Tibial artery (tissue), 4 donors: ENCODE measurements at regions not wholly inside any gene's neighbourhood (a gene's known extent, or its start where the extent isn't known, plus 50 kb on each side); places are given as distances from the start of the nearest gene placed in this dataset.

ENCODE experiments used
- DNase-seq, 2 donors: peaks; one replicate each; pipeline ENCODE4 v3.0.0-alpha.2; 2019
- H3K27ac ChIP-seq, 2 donors: fragments of 200-600 bp; sonication (generic) in 1 of 2; 1 replicate in 1 of 2; 2 replicates in 1 of 2; pipeline ENCODE4 v1.5.1; 2018 to 2019; ENCODE audit warnings: mild to moderate bottlenecking in 1 of 2
- H3K27me3 ChIP-seq, 2 donors: fragments of 200-600 bp; sonication (generic) in 1 of 2; one replicate each; pipeline versions ENCODE4 v1.5.1 to v1.6.0; 2016 to 2019
- H3K36me3 ChIP-seq, 3 donors: fragments of 200-600 bp; sonication (generic) in 2 of 3; one replicate each; pipeline ENCODE4 v1.5.1; 2016 to 2019; ENCODE audit warnings: mild to moderate bottlenecking in 2 of 3
- H3K4me1 ChIP-seq, 4 donors: fragments of 200-600 bp; sonication (generic) in 2 of 4; 1 replicate in 3 of 4; 2 replicates in 1 of 4; pipeline ENCODE4 v1.5.1; 2016 to 2019
- H3K4me3 ChIP-seq, 2 donors: fragments of 200-600 bp; sonication (generic) in 1 of 2; 1 replicate in 1 of 2; 2 replicates in 1 of 2; pipeline ENCODE4 v1.5.1; 2018 to 2019; ENCODE audit warnings: mild to moderate bottlenecking in 2 of 2
- H3K9me3 ChIP-seq, 3 donors: fragments of 200-600 bp; sonication (generic) in 1 of 3; one replicate each; pipeline ENCODE4 v1.5.1; 2016 to 2019
- intact Hi-C: fragments of 100-400 bp; cut with DNase I; formaldehyde crosslinking; loops from one replicate; pipeline ENCODE4 v1.15.0; 2023; ENCODE audit warnings: low total_unique reads
- TF ChIP-seq, protein P1 (sequence below), 2 experiments: fragments of 200-600 bp in 1 of 2; fragments of 450-650 bp in 1 of 2; IDR thresholded peaks; one replicate each; pipeline ENCODE4 v1.5.1; 2017 to 2019; ENCODE audit warnings: antibody characterized with exemption in 2 of 2, mild to moderate bottlenecking in 1 of 2, moderate library complexity in 1 of 2

DNA sequence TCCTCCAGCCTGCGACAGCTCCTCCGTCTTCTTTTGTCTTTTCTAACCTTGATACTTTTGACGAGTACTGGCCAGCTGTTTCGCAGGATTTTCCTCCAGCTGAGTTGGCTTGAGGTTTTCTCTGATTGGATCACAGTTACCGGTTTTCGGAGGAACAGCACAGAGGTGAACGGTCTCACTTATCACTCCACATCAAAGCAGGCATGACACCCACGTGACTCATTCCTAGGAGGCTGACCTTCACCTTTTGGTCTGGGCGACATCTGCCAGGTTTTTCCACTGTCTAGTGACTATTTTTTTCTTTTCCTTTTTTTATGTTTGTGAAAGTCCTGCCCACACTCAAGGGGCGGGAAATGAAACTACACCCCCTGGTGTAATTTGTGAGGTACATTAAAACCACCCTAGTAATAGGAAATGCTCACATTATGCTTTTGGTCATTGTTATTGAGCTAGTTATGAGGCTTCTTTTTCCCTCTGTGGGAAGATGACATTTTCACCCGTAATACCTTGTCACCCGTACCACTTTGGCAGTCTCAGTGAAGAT lies 319.2 kb downstream of the GADD45G start:
- H3K36me3 ChIP-seq = no peaks in the 10 kb centered on the region
- no peaks in the 10 kb centered on the region for H3K9me3 ChIP-seq
- TF ChIP-seq, protein P1, sequence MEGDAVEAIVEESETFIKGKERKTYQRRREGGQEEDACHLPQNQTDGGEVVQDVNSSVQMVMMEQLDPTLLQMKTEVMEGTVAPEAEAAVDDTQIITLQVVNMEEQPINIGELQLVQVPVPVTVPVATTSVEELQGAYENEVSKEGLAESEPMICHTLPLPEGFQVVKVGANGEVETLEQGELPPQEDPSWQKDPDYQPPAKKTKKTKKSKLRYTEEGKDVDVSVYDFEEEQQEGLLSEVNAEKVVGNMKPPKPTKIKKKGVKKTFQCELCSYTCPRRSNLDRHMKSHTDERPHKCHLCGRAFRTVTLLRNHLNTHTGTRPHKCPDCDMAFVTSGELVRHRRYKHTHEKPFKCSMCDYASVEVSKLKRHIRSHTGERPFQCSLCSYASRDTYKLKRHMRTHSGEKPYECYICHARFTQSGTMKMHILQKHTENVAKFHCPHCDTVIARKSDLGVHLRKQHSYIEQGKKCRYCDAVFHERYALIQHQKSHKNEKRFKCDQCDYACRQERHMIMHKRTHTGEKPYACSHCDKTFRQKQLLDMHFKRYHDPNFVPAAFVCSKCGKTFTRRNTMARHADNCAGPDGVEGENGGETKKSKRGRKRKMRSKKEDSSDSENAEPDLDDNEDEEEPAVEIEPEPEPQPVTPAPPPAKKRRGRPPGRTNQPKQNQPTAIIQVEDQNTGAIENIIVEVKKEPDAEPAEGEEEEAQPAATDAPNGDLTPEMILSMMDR (IDR thresholded peaks at IDR 0.05) = no peak
- DNase-seq = no peak
- intact Hi-C loops = no loop called here
- H3K4me3 ChIP-seq = no peak overlapping the region
- peaks cover 0 to 16% (median 11%) of the 10 kb centered on the region in 4 donors for H3K4me1 ChIP-seq
- H3K27ac ChIP-seq = no peak overlapping the region
- peaks cover 0 to 3% of the 10 kb centered on the region in 2 donors for H3K27me3 ChIP-seq

DNA sequence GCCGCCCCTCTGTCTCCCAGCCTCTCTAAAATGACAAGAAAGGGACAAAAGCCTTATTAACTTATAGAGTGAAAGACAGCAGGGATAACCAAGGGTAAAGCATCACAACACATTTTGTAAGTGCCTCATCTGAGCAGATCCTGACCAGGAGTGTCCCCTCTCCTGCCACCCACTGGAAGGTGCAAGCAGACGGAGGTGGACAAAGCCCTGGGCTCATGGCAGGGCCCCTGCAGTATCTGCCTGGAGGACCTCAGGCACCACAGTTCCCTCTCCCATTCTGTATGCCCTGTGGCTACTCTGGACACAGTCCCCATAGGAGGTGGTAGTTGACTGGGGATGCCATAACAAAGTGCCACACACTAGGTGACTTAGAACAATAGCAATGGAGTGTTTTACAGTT lies 319.8 kb downstream of the GADD45G start:
- intact Hi-C loops = no loop called here
- TF ChIP-seq, protein P1 (IDR thresholded peaks at IDR 0.05) = no peak
- Histone ChIP-seq H3K4me1 (peaks cover 0 to 22% (median 11%) of the 10 kb centered on the region in 4 donors), H3K9me3 (no peaks in the 10 kb centered on the region), H3K36me3 (no peaks in the 10 kb centered on the region), H3K4me3 (no peak overlapping the region), H3K27me3 (peaks cover 0 to 3% of the 10 kb centered on the region in 2 donors), H3K27ac (no peak overlapping the region)
- no peak for DNase-seq

DNA sequence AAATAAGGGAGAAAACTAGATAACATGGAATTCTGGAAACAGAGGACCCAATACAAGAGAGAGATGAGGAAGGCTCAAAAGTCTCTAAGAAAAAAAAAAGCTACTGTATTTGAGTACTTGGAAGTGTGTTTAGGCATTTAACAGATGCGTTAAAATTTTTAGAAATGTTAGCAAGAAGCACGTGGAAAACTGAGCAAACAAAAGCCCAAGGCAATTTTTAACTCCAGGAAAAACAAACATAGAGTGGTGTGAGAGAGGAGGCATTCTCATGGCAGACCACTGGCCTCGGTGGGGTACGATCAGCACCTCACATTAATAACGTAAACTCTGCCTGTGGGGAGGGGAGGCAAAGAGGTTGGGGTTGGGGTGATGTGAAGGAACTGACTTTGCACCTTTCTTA lies 321.4 kb downstream of the GADD45G start:
- H3K9me3 ChIP-seq = no peaks in the 10 kb centered on the region
- no peak overlapping the region for H3K27ac ChIP-seq
- H3K4me3 ChIP-seq = no peak overlapping the region
- peaks cover 0 to 2% of the 10 kb centered on the region in 2 donors for H3K27me3 ChIP-seq
- intact Hi-C loops = no loop called here
- DNase-seq = no peak
- H3K36me3 ChIP-seq = no peaks in the 10 kb centered on the region
- TF ChIP-seq, protein P1 (IDR thresholded peaks at IDR 0.05) = no peak
- peaks cover 0 to 29% (median 11%) of the 10 kb centered on the region in 4 donors for H3K4me1 ChIP-seq

DNA sequence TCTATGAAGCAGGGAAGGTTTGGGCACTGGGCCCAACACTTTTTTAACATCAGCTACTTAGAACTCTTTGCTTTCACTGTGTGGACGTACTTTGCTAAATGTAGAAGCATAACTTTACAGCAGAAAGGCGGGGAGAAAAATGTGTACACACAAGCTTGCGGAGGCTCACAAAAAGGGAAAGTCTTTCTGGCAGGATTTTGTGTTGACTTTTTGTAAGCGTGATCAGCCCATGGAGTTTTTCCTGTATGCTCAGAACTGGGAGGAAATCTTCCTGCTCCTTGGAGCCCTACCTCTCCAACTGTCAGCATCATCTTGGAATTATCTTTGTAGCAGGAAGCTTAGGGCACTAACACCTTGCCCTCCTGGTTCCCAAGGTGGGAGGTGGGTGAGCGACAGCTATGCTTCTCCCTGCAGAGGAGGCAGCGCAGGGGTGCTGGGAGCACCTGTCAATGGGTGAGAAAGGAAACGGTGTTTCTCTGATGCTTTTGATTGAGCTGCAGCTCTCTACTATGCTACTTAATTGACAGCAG lies 321.9 kb downstream of the GADD45G start:
- no peak overlapping the region for H3K4me3 ChIP-seq
- TF ChIP-seq, protein P1 (IDR thresholded peaks at IDR 0.05) = no peak

DNA sequence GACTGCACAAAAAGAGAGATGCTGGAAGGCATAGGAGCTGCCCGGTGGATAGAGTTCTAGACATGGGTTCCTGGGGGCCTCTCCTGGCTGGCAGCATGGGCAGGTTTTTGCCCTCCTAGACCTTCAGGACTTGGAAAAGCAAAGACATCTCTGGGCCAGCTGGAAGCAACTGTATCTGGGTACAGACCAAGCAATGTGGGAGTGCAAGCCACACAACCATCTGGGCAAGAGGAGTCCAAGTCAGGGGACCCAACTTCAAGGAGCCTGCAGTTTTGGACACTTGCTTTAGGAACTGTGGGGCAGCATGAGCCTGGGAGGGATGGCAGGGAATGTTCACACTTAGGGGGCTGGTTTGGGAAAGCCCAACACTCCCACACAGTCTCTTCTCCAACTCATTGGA lies 323.3 kb downstream of the GADD45G start:
- DNase-seq = no peak
- no peaks in the 10 kb centered on the region for H3K9me3 ChIP-seq
- no peaks in the 10 kb centered on the region for H3K36me3 ChIP-seq
- no peaks in the 10 kb centered on the region for H3K27me3 ChIP-seq
- TF ChIP-seq, protein P1 (IDR thresholded peaks at IDR 0.05) = no peak
- H3K4me1 ChIP-seq = peaks cover 0 to 42% (median 14%) of the 10 kb centered on the region in 4 donors
- H3K27ac ChIP-seq = no peak overlapping the region
- no peak overlapping the region for H3K4me3 ChIP-seq
- intact Hi-C loops = no loop called here

More for the DNA sequence above, 321.9 kb downstream of the GADD45G start:
- DNase-seq = peak in 1 of 2 donors; percentile 37
- H3K36me3 ChIP-seq = no peaks in the 10 kb centered on the region
- H3K27ac ChIP-seq = no peak overlapping the region
- H3K27me3 ChIP-seq = no peaks in the 10 kb centered on the region
- H3K9me3 ChIP-seq = no peaks in the 10 kb centered on the region
- H3K4me1 ChIP-seq = peaks cover 0 to 29% (median 11%) of the 10 kb centered on the region in 4 donors
- intact Hi-C loops = no loop called here
